ENCODE measurements at regions not wholly inside any gene's neighbourhood (a gene's known extent, or its start where the extent isn't known, plus 50 kb on each side); places are given as distances from the start of the nearest gene placed in this dataset.

DNA sequence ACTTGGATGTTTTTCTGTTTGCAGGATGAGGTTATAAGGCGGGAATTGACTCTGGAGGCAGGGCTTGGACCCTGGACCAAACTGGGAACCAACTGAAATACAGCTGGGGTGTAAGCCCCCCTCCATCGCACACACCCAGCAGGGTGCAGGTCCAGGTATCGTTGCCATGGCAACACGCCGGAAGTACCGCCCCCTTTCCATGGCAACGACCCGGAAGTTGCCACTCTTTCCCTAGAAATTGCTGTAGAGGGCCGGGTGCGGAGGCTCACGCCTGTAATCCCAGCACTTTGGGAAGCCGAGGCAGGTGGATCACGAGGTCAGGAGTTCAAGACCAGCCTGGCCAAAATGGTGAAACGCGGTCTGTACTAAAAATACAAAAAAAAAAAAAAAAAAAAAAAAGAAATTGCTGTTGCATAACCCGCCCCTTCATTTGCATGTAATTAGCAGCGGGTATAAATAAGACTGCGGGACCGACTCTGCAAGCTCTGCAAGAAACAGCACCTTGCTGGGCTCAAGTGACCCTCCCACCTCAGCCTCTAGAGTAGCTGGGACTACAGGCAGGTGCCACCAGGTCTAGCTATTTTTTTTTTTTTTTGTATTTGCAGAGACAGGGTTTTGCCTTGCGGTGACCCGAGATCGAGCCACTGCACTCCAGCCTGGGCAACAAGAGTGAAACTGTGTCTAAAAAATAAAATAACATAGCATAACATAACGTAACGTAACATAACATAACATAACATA, 139.6 kb downstream of the CRLF2 start:
- CTCF ChIA-PET, result no interaction called here
- POLR2A ChIA-PET, result no interaction called here
- H3K4me3 Mint-ChIP-seq, result no peak overlapping the region

DNA sequence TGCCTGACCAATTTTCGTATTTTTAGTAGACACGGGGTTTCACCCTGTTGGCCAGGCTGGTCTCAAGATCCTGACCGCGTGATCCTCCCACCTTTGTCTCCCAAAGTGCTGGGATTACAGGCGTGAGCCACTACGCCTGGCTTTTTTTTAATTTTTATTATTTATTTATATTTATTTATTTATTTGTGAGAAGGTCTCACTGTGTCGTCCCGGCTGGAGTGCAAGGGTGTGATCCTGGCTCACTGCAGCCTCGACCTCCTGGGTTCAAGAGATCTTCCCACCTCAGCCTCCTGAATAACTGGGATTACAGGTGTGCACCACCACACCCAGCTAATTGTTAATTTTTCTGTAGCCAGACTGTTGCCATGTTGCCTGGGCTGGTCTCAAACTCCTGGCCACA, 141.1 kb downstream of the CRLF2 start:
- POLR2A ChIA-PET, result no interaction called here
- DNase-seq (no peak), ATAC-seq (ENCODE audit: poor library complexity) (no peak)
- Histone ChIP-seq H3K27me3 (ENCODE audit: control insufficient read depth in 1 of 2, insufficient read depth in 2 of 2, low read length in 2 of 2) (no peaks in the 10 kb centered on the region), H3K4me3 (ENCODE audit: low read length) (no peak overlapping the region), H3K36me3 (ENCODE audit: insufficient read depth, low read length) (no peaks in the 10 kb centered on the region), H3K9me3 (ENCODE audit: control insufficient read depth in 1 of 2, insufficient read depth in 1 of 2, low read length in 2 of 2) (peaks cover 0 to 19% of the 10 kb centered on the region in 2 experiments), H3K4me1 (ENCODE audit: insufficient read depth, low read length) (no peaks in the 10 kb centered on the region), H3K27ac (ENCODE audit: low read depth in 1 of 2, low read length in 2 of 2) (no peak overlapping the region)
- no peaks in the 10 kb centered on the region for H3K4me1 Mint-ChIP-seq (ENCODE audit: low read depth)
- no peaks in the 10 kb centered on the region for H3K9me3 Mint-ChIP-seq
- CTCF ChIA-PET, result no interaction called here
- intact Hi-C loops (cut with DNase I, micrococcal nuclease), result no loop called here
- H3K27ac Mint-ChIP-seq, result no peak overlapping the region
- no peaks in the 10 kb centered on the region for H3K36me3 Mint-ChIP-seq (ENCODE audit: low read depth)
- TF ChIP-seq, protein P1, sequence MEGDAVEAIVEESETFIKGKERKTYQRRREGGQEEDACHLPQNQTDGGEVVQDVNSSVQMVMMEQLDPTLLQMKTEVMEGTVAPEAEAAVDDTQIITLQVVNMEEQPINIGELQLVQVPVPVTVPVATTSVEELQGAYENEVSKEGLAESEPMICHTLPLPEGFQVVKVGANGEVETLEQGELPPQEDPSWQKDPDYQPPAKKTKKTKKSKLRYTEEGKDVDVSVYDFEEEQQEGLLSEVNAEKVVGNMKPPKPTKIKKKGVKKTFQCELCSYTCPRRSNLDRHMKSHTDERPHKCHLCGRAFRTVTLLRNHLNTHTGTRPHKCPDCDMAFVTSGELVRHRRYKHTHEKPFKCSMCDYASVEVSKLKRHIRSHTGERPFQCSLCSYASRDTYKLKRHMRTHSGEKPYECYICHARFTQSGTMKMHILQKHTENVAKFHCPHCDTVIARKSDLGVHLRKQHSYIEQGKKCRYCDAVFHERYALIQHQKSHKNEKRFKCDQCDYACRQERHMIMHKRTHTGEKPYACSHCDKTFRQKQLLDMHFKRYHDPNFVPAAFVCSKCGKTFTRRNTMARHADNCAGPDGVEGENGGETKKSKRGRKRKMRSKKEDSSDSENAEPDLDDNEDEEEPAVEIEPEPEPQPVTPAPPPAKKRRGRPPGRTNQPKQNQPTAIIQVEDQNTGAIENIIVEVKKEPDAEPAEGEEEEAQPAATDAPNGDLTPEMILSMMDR (IDR thresholded peaks at IDR 0.05), result no peak
- H3K27me3 Mint-ChIP-seq, result no peaks in the 10 kb centered on the region
- H3K4me3 Mint-ChIP-seq, result no peak overlapping the region

More for the DNA sequence above, 139.6 kb downstream of the CRLF2 start:
- no peaks in the 10 kb centered on the region for H3K36me3 Mint-ChIP-seq (ENCODE audit: low read depth)
- no peak overlapping the region for H3K4me3 ChIP-seq (ENCODE audit: low read length)
- H3K4me1 ChIP-seq (ENCODE audit: insufficient read depth, low read length), result no peaks in the 10 kb centered on the region
- H3K27me3 ChIP-seq (ENCODE audit: control insufficient read depth in 1 of 2, insufficient read depth in 2 of 2, low read length in 2 of 2), result no peaks in the 10 kb centered on the region
- H3K27ac ChIP-seq (ENCODE audit: low read depth in 1 of 2, low read length in 2 of 2), result no peak overlapping the region
- DNase-seq (no peak), ATAC-seq (ENCODE audit: poor library complexity) (no peak)
- no peaks in the 10 kb centered on the region for H3K9me3 Mint-ChIP-seq
- H3K36me3 ChIP-seq (ENCODE audit: insufficient read depth, low read length), result no peaks in the 10 kb centered on the region
- peaks cover 8% of the 10 kb centered on the region for H3K4me1 Mint-ChIP-seq (ENCODE audit: low read depth)
- intact Hi-C loops (cut with DNase I, micrococcal nuclease), result no loop called here
- H3K27ac Mint-ChIP-seq, result no peak overlapping the region
- TF ChIP-seq, protein P1 (IDR thresholded peaks at IDR 0.05), result no peak
- peaks cover 10% of the 10 kb centered on the region for H3K27me3 Mint-ChIP-seq
- H3K9me3 ChIP-seq (ENCODE audit: control insufficient read depth in 1 of 2, insufficient read depth in 1 of 2, low read length in 2 of 2), result peaks cover 0 to 29% of the 10 kb centered on the region in 2 experiments

DNA sequence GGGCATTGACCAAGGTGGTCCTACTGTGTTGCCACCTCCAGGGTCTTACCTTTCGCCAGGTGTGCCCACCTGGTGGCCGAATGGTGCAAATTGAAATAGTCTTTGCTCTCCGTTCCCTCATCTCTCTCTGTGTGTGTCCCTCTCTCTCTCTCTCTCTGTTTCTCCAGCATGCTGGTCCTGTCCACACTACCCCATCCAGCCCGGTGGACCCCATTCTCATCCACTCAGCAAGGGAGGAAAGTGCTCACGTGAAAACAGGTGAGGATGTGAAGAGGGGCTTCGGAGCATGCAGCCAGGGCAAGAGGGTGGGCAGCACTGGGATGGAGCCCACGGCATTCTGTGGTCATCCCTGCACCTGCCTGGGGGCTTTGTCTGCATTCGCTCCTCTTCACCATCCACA, 150.1 kb downstream of the CRLF2 start:
- TF ChIP-seq, protein P1 (IDR thresholded peaks at IDR 0.05), result no peak
- Histone ChIP-seq H3K4me1 (ENCODE audit: insufficient read depth, low read length) (no peaks in the 10 kb centered on the region), H3K36me3 (ENCODE audit: insufficient read depth, low read length) (no peaks in the 10 kb centered on the region), H3K27ac (ENCODE audit: low read depth in 1 of 2, low read length in 2 of 2) (no peak overlapping the region), H3K9me3 (ENCODE audit: control insufficient read depth in 1 of 2, insufficient read depth in 1 of 2, low read length in 2 of 2) (peaks cover 0 to 43% of the 10 kb centered on the region in 2 experiments), H3K4me3 (ENCODE audit: low read length) (no peak overlapping the region), H3K27me3 (ENCODE audit: control insufficient read depth in 1 of 2, insufficient read depth in 2 of 2, low read length in 2 of 2) (peaks cover 0 to 3% of the 10 kb centered on the region in 2 experiments)
- no peak overlapping the region for H3K4me3 Mint-ChIP-seq
- no peaks in the 10 kb centered on the region for H3K36me3 Mint-ChIP-seq (ENCODE audit: low read depth)
- no peaks in the 10 kb centered on the region for H3K27me3 Mint-ChIP-seq
- DNase-seq (no peak), ATAC-seq (ENCODE audit: poor library complexity) (no peak)
- intact Hi-C loops (cut with DNase I, micrococcal nuclease), result no loop called here
- peaks cover 2% of the 10 kb centered on the region for H3K9me3 Mint-ChIP-seq
- ChIA-PET POLR2A (no interaction called here), CTCF (no interaction called here)
- no peak overlapping the region for H3K27ac Mint-ChIP-seq
- no peaks in the 10 kb centered on the region for H3K4me1 Mint-ChIP-seq (ENCODE audit: low read depth)

Measured in CD4-positive, alpha-beta T cell (primary cell).